Right lung (tissue), 2 donors: ENCODE measurements at regions not wholly inside any gene's neighbourhood (a gene's known extent, or its start where the extent isn't known, plus 50 kb on each side); places are given as distances from the start of the nearest gene placed in this dataset.

Source experiments
- DNase-seq, 2 donors: peaks; one replicate each; pipeline ENCODE4 v3.0.0-alpha.2; 2013

DNA sequence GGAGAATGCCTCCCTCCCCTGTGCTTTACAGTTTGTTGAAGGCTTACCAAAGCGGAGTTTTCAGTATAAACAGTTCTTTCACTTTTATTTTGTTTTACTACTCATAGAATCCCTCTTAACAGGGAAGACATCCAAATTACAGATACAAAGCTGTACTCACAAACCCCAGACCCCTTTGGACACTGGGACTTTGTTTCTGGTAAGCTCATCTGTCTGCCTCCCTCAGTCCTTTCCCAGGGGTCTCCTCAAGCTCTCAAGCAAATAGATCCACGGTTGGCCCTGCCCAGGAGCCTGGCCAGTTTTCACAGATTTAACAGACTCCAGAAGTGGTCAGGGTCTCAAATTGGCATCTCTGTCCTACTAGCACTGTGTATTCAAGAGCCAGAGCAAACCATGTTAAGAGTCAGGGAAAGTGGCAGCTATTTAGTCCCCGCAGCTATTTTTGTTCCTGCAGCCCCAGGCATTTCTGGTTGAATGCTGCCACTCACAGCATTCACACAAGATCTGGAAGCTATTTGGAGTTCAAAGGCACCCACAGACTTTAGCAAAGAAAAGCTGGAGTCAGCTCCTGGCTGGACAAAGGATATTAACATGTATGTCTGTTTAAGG, 54.2 kb downstream of the TMEM100 start:
- DNase-seq: no peak

DNA sequence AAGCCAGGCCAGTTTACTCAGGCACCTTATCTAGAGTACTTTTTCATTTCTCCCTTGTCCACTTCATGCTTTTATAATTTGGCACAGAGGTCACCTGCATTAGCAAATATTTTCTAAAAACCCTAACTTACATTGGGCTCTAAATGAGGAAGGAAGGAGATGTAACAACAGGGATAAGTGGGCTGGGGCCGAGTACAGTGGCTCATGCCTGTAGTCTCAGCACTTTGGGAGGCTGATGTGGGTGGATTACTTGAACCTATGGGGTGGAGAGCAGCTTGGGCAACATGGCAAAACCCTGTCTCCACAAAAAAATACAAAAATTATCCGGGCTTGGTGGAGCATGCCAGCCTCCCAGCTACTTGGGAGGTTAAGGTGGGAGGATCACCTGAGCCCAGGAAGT, 55.9 kb downstream of the TMEM100 start:
- no peak for DNase-seq

DNA sequence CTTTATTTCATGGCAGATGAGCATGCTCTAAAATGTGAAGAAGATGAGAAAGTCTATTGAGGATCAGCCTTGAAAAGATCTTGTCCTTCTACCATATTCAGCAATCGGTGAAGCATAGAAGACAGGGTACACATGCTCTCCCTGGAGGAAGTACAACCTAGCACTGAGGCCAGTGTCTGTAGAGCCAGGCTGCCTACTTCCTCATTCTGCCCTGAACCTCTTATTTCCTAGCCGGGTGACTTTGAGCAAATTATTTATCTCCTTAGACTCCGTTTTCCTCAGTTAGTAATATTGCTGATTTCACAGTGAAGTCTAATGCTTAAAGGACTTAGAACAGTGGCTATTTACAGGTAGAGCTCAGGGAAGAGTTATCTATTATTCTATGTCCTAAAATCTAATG, 58.4 kb downstream of the TMEM100 start:
- DNase-seq: no peak

DNA sequence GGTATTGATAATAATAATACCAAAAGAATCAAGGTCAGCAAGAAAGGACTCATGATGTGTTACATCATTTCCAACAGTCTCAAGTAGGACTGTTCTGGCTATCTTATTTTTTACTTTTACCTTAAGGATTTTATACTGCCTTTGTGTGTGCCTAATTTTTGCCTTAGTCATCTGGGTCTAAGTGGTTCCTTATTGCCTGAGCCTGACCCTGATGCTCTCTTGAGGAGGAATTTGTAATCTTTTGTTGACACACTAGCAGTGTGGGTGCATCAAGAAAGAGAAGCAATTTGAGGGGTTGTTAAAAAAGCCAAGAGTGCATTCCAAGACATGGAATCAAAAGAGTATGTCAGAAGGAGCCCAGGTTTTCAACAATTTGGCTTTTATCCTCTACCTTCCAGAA, 59.3 kb downstream of the TMEM100 start:
- no peak for DNase-seq

DNA sequence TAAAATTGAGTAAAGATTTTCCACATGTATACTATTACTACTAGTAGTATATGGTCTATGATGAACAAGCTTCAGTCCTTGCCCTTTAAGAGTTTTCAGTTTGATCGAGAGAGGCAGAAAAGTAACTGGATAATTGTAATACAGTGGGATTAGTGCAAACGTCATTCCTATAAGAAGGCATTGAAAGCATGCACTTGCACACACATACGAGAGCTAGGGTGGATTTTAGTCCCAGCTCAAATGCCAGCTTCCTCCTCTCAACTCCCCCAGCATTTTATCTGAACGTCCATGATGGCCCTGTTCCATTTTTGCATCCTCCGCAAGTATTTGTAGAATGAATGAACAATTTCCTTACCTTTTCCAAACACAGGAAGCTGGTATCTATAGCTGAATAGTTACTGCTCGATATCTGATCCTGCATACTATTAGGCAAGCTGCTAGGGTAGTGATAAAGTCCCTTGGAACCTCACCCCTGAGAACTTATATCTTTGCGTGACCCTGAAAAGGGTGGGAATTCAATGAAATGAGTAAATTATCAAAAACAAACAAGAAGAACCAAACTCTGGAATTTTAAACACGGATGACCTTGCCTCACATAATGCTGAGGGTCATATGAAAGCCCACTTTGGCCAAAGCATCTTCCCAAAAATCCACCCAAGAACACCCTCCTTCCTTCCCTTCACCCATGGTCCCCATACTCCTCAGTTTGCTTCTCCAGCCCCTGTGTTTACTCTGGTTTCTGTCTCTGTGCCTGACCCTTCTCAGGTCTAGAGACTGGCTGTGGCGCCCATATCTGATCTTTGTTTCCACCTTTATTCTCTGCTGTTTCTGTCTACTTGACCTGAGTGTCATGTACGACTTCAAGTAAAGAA, 60.5 kb downstream of the TMEM100 start:
- DNase-seq: no peak

DNA sequence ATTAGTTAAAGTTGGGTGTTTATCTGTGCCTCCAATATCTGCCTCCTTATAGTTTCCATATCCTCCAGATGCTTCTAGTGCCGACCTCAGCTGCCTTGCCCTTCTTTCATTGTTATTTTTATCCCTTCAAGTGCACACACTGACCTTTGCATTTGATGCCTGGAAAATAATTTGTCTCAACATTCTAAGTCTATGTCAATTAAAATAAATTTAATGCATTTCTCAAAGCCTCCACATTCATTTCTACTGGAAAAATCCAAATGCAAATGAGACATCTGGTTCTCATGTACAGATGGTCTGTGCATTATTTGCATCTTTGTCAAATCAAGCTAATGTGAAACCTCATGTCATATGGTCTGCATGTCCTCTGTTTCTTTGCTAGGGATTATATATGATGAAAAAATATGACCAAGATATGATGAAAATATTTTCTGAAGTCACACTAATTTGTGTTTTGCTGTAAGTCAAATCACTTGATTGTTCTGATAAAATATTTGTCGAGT, 61.4 kb downstream of the TMEM100 start:
- DNase-seq: no peak

DNA sequence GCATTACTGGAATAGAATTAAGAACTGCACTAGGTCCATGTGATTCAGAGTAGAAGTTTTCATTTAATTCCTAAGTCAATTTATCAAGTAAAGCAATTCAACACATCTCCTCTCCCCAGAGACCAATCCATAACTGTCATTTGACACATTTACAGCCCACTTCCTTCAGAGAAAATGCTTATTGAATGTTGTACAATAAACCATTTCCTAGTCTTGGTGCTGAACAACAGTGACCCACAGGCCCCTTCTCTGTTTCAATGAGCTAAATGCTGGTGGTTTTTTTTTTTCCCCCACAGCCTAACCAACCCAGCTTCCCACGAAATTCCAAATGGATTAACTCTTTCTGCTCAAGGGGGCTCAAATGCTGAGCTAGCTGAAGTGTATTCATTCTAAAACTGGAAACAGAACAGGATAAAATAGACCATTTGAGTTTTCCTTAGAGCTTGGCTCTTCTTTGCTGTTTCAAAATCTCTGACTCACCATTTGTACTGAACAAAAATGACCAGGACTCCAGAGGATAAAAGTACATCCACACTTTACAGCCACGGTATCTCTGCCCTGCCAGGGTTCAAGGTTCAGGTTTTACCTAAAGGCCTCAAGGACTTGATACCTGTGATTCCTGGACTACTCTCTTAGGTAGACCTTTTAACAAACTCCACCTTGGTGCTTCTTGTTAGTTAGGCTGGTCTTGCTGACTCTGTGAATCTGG, 62.3 kb downstream of the TMEM100 start:
- DNase-seq: no peak

DNA sequence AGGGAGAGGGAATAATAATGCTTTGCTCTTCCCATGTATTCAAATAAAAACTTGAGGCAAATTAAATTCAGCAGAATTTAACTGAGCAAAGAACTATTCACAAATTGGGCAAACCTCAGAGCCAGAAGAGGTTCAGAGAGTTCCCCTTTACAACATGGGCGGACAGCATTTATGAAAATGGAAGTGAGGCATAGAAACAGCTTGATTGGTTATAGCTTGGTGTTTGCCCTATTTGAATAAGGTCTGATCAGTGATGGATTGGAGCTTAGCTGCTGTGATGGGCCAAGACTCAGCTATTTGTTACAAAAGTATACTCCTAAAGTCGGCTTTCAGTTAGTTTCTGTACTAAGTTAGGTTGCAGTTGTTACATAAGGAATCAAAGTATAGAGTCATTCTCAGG, 63.0 kb downstream of the TMEM100 start:
- DNase-seq: no peak

DNA sequence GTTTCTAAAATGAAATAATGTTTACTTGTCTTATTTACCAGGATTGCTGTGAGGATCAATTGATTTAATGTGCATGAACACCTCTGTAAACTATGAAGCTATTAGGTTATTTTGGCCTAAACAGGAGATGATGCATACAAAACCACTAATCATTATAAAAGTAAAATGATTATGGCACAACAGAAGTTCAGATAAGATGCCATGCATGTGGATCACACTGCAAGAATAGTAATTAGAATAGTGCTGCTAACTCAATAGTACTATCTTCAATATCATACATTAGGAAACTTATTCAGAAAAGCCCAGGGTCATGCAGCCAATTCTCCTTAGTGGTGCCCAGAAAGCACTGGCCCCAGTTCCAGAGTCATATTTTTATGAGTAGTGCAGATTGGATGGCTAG, 66.9 kb downstream of the TMEM100 start:
- DNase-seq: no peak

DNA sequence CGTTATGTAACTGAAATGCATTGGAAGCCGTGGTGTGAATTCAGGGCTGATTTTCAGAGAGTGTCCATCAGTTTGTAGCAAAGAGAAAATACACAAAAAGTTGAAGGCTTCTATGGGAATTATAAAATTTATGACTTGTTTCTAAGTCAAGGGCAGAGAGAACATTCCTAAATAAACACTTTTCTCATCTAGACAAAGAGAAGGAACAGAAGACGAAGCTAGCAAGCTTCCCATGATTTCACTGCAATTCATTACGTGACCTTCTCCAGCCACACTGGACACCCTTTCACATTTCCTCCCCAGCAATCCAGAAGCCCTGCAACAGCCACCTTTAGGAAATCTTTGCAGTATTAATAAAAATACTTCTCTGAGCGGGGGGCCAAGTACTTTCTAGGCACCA, 67.8 kb downstream of the TMEM100 start:
- no peak for DNase-seq

DNA sequence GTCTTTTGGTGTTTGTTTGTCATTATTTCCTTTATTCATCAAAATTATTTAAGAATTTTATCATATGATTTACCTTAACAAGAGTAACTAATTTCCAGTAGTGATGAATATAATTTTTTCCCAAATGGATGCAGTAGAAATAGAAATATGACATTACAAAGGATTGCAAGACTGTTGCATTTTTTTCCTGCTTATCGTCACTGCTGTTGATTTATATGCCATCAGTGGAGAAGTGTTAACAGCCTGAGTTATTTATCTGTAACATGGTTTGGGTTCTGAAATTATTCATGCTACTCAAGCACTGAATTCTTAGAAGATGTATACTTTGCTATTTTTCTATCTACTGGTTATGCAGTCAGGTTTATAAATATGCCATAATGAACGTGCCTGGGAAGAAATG, 68.6 kb downstream of the TMEM100 start:
- DNase-seq: no peak

DNA sequence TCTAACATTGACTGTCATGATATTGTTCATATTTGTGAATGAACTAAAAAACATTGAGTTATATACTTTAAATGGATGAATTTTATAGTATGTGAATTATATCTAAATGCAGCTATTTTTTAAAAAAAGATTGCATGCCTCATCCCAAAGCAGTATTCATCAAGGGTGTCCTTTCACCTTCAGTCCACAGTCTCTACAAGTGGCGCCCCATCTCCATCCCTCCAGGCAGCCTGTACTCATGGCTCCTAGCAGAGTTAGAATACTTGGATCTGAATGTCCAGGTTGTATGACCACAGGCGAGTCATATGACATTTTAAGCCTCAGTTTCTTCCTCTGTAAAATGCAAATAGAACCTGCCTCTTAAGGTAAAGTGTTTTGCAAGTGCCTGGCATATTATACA, 69.8 kb downstream of the TMEM100 start:
- no peak for DNase-seq

DNA sequence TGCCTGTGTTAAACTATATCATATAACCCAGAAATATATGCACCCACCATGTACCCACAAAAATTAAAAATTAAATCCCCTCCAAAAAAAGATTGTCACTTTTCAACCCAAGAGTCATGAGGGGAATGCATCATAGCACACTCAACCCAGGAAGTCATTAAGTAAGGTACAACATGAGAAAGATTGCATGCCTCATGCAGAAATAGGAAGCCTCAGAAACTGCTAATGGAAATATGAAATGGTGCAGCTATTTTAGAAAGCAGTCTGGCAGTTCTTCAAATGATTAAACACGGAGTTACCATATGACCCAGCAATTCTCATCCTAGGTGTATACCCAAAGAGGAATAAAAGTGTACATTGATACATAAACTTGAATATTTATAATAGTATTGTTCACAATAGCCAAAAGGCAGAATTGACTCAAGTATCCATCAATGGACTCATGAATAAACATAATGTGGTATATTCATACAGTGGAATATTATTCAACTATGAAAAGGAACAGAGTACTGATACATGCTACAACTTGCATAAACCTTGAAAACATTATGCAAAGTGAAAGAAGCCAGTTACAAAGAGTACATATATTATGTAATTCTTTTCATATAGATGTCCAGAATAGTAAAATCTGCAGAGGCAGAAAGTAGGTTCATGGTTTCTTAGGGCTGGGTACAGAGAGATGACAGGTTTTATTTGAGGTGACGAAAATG, 70.4 kb downstream of the TMEM100 start:
- no peak for DNase-seq

DNA sequence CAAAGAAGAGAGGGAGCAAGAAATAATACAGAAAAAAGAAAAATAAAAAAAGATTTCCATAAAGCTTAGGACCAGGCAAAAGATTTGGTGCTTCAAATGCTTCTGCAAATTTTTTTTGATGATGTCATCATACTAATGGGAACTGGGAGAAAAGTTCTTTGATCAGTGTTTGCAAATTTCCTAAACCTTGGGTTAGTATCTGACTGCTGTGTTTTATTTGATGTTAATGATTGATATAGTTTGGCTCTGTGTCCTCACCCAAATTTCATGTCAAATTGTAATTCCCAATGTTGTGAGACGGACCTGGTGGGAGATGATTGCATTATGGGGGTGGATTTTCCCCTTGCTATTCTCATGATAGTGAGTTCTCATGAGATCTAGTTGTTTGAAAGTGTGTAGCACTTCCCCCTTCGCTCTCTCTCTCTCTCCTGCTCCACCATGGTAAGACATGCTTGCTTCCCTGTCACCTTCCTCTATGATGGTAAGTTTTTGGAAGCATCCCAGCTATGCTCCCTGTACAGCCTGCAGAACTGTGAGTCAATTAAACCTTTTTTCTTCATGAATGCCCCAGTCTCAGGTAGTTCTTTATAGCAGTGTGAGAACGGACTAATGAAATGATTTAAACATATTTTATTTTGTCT, 72.6 kb downstream of the TMEM100 start:
- DNase-seq: no peak

DNA sequence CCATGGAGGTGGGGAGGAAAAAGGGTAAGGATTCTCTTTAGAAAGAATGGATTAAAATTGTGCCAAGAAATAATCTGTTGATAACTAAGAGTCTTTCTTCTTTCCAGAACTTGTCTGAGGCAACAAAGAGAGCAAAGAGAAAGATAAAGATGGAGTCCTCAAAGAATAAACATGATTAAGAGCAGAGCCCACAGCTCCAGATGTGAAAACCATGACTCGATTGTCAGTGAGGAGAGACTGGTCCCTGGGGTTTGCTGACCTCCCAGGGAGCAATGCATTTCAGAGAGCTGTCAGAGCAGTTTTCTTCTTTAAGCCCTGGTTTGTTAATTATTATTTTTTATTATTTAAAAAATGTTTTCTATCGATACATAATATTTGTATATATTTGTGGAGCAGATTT, 74.6 kb downstream of the TMEM100 start:
- DNase-seq: no peak

DNA sequence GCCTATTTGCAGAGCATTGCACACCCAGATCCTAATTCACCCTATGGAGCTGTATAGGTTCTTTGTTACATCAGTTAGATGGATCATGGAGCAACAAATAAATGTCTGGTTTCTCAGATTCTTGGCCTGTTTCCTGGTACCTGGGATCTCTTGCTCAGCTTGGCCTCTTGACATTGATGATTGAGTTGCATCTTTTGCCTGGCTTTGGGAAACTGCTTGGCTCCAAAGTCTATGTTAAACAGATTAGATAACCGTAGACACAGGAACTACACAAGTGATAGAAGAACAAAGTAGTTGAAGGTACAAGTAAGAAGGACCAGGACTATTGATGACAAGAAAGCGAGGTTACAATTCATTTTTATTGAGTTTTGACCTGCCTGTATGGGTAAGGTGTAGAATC, 77.3 kb downstream of the TMEM100 start:
- no peak for DNase-seq

DNA sequence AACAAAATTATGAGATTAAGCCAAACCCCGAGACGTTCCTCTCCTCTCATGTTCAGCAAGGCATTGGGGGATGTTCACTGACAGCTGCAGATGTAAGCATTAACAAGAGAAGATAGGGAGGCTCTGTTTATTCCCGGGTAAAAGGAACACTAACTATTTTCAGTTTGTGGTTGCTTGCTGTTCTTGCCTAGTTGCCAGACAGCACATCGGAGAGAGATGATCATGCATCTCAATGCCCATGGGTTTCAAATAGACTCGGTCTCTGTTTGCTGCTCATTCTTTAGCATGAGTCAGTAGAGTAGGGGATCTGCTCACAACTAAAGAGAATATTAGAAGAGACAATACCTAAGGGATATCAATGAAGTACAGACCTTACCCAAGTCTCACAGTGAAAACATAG, 78.3 kb downstream of the TMEM100 start:
- DNase-seq: no peak

DNA sequence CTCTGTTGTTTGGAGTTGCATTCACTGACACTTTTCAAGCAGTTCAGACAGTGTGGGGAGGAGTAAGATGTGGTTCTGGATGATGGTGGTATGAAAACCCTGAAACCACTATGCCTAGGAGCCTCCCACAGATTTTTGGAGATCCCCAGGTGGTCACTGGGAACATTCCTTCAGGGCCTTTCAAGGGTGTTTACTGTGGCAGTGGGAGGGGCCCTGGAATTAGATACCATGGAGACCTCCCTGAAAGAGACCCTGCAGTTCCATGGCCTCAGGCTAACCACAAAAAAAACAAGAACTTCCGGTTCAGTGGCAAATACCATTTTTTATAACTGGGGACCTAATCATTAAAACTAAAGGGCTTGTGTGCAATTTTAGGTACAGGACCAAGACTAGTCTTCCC, 79.9 kb downstream of the TMEM100 start:
- no peak for DNase-seq

DNA sequence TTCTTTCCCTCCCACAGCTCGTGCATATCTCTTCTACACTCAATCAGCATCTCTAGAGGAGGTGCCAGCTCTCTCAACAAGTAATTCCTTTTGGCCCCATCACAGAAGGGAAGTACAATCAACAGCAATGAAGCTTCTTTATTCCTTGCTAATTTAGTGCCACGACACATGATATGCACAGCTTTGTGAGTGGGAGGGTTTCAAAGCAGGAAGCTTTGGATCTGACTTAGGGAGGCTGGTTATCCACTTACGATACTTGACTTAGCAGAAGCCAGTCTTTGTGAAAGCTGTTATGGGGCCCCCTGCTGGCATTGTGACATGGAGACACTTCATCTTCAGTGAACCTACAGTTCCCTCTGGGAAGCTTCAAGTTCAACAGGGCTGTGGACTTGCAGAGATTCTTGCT, 81.0 kb downstream of the TMEM100 start:
- peak; percentile 61 to 64 for DNase-seq

DNA sequence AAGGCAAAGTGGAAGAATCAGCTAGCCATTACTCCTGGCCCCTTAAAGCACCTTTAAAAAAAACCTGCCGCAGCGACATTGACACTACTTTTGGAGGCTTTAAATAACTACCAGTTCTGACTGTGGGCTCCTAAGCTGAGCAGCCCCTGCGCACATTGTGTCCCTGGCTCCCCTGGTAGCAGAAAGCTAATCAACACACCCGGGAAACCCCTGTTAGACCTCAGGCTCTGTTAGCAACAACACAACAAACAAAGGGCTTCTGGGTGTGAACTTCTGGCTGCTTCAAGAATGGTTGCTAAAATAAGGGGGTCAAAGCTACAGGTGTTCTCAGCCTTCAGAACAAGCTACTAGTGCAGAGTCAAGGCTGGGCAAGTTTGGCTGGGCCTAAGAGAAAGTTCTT, 83.6 kb downstream of the TMEM100 start:
- DNase-seq: no peak

DNA sequence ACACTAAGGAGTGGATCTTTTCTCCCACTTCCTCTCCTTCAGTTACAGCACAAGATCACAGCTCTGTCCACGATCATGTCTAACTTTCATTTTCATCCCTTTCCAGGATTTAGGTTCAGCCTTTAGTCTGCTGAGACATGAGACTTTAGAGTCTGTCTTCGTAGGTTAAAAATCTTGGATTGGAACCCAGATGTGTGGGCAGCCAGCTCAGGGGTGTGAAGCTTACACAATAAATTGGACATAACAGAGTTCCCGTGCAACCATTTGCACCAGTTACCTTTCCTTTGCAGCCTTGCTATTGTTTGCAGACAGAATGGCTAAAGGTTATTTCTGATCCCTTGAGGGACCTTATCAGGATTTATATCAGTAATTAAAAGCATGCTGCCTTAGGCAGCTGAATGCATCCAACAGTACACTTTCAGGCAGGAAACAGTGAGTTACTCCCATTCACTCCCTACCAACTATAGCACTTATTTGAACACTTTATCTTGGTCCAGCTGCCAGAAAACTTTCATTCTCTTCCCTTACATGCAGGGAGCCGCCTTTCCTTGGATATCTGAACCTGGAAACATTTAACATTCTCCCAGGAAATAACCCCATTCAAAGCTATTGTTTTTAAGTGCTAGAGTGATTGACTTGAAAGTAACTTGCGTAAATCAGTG, 87.3 kb downstream of the TMEM100 start:
- no peak for DNase-seq
